ENCODE measurements at regions not wholly inside any gene's neighbourhood (a gene's known extent, or its start where the extent isn't known, plus 50 kb on each side); places are given as distances from the start of the nearest gene placed in this dataset.

DNA sequence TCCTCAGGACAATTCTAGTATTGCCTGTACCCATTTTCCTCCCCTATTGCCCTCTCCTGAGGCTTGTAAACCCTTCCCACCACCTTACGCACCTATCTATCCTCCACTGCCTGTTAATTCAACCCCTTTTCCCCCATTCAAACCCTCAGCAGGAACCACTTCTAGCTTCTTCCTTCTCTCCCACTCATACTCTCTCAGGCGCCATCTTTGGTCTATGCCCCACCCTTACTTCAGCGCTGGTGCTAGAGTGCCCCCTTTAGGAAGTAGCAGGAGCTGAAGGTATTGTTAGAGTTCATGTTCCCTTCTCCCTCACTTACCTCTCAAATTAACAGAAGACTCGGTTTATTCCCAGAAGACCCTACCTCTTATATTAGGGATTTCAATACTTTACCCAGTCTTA, 121.8 kb upstream of the NLGN1 start:
- 87 to 95% (median 93%) methylated on average over 4 of the region's 4 CpGs for WGBS, 5 donors
- peaks cover 0 to 29% (median 0%) of the 10 kb centered on the region in 8 donors for H3K9me3 ChIP-seq
- no peaks in the 10 kb centered on the region for H3K27me3 ChIP-seq (replicated peaks in 1 of 7)
- no peak for DNase-seq
- H3K27ac ChIP-seq: no peak overlapping the region
- H3K4me1 ChIP-seq: no peaks in the 10 kb centered on the region
- no peaks in the 10 kb centered on the region for H3K36me3 ChIP-seq
- no peak overlapping the region for H3K4me3 ChIP-seq
- intact Hi-C loops (cut with DNase I; ENCODE audit: low total_unique reads): no loop called here
- TF ChIP-seq POLR2A (IDR thresholded peaks at IDR 0.05) (no peak), POLR2AphosphoS5 (IDR thresholded peaks at IDR 0.05) (no peak)
- TF ChIP-seq, protein P1, sequence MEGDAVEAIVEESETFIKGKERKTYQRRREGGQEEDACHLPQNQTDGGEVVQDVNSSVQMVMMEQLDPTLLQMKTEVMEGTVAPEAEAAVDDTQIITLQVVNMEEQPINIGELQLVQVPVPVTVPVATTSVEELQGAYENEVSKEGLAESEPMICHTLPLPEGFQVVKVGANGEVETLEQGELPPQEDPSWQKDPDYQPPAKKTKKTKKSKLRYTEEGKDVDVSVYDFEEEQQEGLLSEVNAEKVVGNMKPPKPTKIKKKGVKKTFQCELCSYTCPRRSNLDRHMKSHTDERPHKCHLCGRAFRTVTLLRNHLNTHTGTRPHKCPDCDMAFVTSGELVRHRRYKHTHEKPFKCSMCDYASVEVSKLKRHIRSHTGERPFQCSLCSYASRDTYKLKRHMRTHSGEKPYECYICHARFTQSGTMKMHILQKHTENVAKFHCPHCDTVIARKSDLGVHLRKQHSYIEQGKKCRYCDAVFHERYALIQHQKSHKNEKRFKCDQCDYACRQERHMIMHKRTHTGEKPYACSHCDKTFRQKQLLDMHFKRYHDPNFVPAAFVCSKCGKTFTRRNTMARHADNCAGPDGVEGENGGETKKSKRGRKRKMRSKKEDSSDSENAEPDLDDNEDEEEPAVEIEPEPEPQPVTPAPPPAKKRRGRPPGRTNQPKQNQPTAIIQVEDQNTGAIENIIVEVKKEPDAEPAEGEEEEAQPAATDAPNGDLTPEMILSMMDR (IDR thresholded peaks at IDR 0.05 in 8 of 11, conservative IDR thresholded peaks at IDR 0.05 in 3 of 11): no peak

DNA sequence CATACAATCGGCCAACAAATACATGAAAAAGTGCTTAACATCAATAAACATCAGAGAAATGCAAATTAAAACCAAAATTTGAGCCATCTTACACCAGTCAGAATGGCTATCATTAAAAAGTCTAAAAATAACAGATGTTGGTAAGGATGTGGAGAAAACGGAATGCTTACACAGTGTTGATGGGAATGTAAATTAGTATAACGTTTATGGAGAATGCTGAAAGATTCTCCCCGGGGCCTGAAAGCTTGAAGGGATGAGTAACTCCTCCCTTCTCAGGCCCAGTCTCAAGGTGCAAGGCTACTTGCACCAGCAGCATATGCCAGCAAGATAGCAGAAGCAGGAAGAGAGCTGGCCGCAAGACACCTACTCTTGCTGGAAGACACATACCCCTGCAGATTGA, 123.7 kb upstream of the NLGN1 start:
- Histone ChIP-seq H3K9me3 (peaks cover 0 to 22% (median 0%) of the 10 kb centered on the region in 8 donors), H3K4me1 (no peaks in the 10 kb centered on the region), H3K36me3 (no peaks in the 10 kb centered on the region), H3K27ac (no peak overlapping the region), H3K4me3 (no peak overlapping the region), H3K27me3 (replicated peaks in 1 of 7) (no peaks in the 10 kb centered on the region)
- 83 to 90% (median 88%) methylated on average over 5 of the region's 5 CpGs for WGBS, 5 donors
- no peak for DNase-seq
- TF ChIP-seq POLR2AphosphoS5 (IDR thresholded peaks at IDR 0.05): no peak
- TF ChIP-seq, protein P1 (IDR thresholded peaks at IDR 0.05 in 8 of 11, conservative IDR thresholded peaks at IDR 0.05 in 3 of 11): no peak
- no peak for TF ChIP-seq POLR2A (IDR thresholded peaks at IDR 0.05)
- intact Hi-C loops (cut with DNase I; ENCODE audit: low total_unique reads): no loop called here

DNA sequence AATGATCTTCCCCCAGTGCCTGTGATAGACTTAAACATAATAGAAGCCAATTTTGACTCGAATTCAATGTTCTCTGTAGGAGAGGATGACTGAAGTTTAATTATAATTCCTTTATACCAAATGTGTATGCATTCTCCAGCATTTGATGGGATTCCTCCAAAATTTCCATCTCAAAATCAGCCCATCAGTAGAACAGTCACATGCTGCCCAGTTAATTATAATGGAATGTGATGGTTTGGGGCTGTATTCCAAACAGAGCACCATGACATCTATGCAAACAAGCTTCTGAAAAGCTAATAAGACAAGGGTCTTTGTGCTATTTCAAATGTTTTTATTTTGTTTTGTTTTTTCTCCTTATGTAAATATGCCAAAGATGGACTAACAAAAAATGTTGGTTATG, 127.7 kb upstream of the SPATA16 start:
- H3K4me1 ChIP-seq: no peaks in the 10 kb centered on the region
- no peak overlapping the region for H3K27ac ChIP-seq
- intact Hi-C loops (cut with DNase I; ENCODE audit: low total_unique reads): no loop called here
- WGBS, 5 donors: 30 to 56% (median 52%) methylated on average over 1 of the region's 1 CpG
- DNase-seq: no peak
- no peaks in the 10 kb centered on the region for H3K36me3 ChIP-seq
- no peaks in the 10 kb centered on the region for H3K9me3 ChIP-seq
- H3K4me3 ChIP-seq: no peak overlapping the region
- TF ChIP-seq POLR2AphosphoS5 (IDR thresholded peaks at IDR 0.05) (no peak), POLR2A (IDR thresholded peaks at IDR 0.05) (no peak)
- TF ChIP-seq, protein P1 (IDR thresholded peaks at IDR 0.05 in 8 of 11, conservative IDR thresholded peaks at IDR 0.05 in 3 of 11): no peak
- no peaks in the 10 kb centered on the region for H3K27me3 ChIP-seq (replicated peaks in 1 of 7)

DNA sequence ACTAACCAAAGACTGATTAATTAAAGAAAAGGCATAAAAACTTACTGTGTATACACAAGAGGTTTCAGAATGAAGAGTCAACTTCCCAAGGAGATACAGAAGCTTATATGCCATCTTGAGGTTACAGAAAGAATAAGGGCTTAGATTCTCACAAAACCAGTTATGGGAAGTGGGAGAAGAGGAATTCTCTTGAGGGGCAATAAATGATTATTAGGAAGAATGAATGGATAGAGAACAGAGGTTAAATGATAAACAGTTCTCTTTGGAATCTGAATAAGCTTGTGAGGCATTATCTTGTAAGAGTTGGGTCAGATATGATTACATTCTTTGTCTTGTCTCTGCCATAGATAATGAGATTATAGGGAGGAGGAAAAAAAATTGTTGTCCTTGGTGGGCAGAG, 126.7 kb upstream of the SPATA16 start:
- Histone ChIP-seq H3K36me3 (no peaks in the 10 kb centered on the region), H3K27ac (no peak overlapping the region), H3K4me3 (no peak overlapping the region), H3K27me3 (replicated peaks in 1 of 7) (no peaks in the 10 kb centered on the region), H3K9me3 (no peaks in the 10 kb centered on the region), H3K4me1 (no peaks in the 10 kb centered on the region)
- DNase-seq: no peak
- TF ChIP-seq POLR2AphosphoS5 (IDR thresholded peaks at IDR 0.05) (no peak), POLR2A (IDR thresholded peaks at IDR 0.05) (no peak)
- TF ChIP-seq, protein P1 (IDR thresholded peaks at IDR 0.05 in 8 of 11, conservative IDR thresholded peaks at IDR 0.05 in 3 of 11): no peak
- intact Hi-C loops (cut with DNase I; ENCODE audit: low total_unique reads): no loop called here
